ENCODE measurements at regions not wholly inside any gene's neighbourhood (a gene's known extent, or its start where the extent isn't known, plus 50 kb on each side); places are given as distances from the start of the nearest gene placed in this dataset.

DNA sequence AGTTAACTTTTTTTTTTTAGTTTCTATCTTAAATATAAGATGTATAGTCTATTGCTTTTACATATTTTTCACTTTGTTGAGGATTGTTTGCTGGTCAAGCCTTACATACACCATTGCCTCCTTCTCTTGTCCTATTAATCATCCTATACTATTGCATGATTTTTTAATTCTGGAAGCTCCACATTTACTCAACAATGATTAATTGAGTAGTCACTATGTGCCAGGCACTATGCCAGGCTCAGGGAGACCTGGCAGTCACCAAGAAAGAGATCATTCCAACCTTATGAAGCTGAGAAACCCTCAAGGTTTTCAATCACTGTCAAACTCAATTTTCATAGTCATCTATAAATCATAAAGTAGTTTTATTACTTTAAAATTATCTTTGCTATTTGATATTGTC is 626.2 kb downstream of the IGSF11 start:
- no peak for DNase-seq (ENCODE audit: extremely low spot score, unreplicated experiment)
- H3K27me3 Mint-ChIP-seq: no peaks in the 10 kb centered on the region
- no peaks in the 10 kb centered on the region for H3K36me3 Mint-ChIP-seq
- TF ChIP-seq, protein P1, sequence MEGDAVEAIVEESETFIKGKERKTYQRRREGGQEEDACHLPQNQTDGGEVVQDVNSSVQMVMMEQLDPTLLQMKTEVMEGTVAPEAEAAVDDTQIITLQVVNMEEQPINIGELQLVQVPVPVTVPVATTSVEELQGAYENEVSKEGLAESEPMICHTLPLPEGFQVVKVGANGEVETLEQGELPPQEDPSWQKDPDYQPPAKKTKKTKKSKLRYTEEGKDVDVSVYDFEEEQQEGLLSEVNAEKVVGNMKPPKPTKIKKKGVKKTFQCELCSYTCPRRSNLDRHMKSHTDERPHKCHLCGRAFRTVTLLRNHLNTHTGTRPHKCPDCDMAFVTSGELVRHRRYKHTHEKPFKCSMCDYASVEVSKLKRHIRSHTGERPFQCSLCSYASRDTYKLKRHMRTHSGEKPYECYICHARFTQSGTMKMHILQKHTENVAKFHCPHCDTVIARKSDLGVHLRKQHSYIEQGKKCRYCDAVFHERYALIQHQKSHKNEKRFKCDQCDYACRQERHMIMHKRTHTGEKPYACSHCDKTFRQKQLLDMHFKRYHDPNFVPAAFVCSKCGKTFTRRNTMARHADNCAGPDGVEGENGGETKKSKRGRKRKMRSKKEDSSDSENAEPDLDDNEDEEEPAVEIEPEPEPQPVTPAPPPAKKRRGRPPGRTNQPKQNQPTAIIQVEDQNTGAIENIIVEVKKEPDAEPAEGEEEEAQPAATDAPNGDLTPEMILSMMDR (conservative IDR thresholded peaks at IDR 0.05): no peak
- no peak overlapping the region for H3K4me3 Mint-ChIP-seq
- H3K9me3 Mint-ChIP-seq: no peaks in the 10 kb centered on the region
- no peaks in the 10 kb centered on the region for H3K4me1 Mint-ChIP-seq (ENCODE audit: unreplicated experiment)
- H3K27ac Mint-ChIP-seq: no peak overlapping the region

DNA sequence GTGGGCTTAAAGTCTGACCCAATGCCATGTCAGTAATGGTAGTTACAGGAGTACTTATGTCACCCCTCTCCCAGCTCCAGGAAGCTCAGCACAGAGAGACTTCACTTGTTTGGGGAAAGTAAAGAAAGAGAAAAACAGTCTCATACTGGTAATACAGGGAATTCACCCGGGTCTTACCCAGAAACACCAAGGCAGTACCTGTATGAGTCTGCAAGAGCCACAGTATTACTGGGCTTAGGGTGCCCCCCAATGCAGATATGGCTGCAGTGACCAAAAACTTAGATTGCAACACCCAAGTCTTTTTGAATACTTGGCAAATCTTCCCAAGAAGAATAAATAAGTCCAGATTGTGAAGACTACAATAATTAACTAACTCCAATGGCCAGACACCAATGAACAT is 622.1 kb downstream of the IGSF11 start:
- Mint-ChIP-seq H3K4me3 (no peak overlapping the region), H3K27me3 (no peaks in the 10 kb centered on the region), H3K9me3 (peaks cover 5% of the 10 kb centered on the region), H3K27ac (no peak overlapping the region), H3K36me3 (no peaks in the 10 kb centered on the region), H3K4me1 (ENCODE audit: unreplicated experiment) (no peaks in the 10 kb centered on the region)
- DNase-seq (ENCODE audit: extremely low spot score, unreplicated experiment): no peak
- TF ChIP-seq, protein P1 (conservative IDR thresholded peaks at IDR 0.05): no peak

DNA sequence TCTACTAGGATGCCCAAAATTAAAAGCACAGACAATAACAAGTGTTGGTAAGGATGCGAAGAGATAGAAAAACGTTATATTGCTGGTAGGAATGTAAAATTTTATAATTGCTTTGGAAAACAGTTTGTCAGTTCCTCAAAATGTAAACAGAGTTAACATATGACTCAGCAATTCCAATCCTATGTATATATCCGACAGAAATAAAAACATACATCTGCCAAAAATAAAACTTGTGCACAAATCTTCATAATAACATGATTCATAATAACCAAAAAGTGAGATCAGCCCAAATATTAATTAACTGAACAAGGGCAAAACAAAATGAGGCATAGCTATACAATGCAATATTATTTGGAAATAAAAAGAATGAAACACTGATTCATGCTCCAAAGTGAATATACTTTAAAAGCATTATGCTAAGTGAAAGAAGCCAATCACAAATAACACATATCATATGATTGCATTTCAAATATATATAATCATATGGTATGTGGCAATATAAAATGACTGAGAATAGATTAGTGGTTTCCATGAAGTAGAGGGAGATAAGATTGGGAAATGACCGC is 609.3 kb downstream of the IGSF11 start:
- Mint-ChIP-seq H3K4me1 (ENCODE audit: unreplicated experiment) (no peaks in the 10 kb centered on the region), H3K4me3 (no peak overlapping the region), H3K27ac (no peak overlapping the region), H3K36me3 (no peaks in the 10 kb centered on the region), H3K27me3 (no peaks in the 10 kb centered on the region), H3K9me3 (no peaks in the 10 kb centered on the region)
- no peak for DNase-seq (ENCODE audit: extremely low spot score, unreplicated experiment)
- TF ChIP-seq, protein P1 (conservative IDR thresholded peaks at IDR 0.05): no peak

DNA sequence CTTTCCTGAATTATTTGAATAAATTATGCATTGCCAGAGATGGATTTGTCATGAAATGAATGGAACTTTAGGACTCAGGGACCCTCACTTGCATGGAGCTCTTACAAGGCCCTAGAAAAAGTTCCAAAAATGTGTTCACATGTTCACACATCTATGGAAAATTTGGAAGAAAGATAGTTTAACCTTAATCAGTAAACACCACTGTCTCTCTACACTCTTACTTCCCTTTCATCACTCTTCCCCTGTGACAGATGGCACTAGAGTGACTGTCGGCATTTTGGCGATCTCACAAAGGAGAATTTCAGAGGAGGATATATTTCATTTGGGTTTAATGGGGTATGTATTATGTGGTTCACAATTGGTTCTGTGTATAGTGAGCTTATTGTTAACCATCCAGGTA is 600.8 kb downstream of the IGSF11 start:
- no peak overlapping the region for H3K4me3 Mint-ChIP-seq
- H3K27ac Mint-ChIP-seq: no peak overlapping the region
- no peaks in the 10 kb centered on the region for H3K27me3 Mint-ChIP-seq
- H3K36me3 Mint-ChIP-seq: no peaks in the 10 kb centered on the region
- DNase-seq (ENCODE audit: extremely low spot score, unreplicated experiment): no peak
- H3K9me3 Mint-ChIP-seq: no peaks in the 10 kb centered on the region
- no peaks in the 10 kb centered on the region for H3K4me1 Mint-ChIP-seq (ENCODE audit: unreplicated experiment)
- TF ChIP-seq, protein P1 (conservative IDR thresholded peaks at IDR 0.05): no peak

DNA sequence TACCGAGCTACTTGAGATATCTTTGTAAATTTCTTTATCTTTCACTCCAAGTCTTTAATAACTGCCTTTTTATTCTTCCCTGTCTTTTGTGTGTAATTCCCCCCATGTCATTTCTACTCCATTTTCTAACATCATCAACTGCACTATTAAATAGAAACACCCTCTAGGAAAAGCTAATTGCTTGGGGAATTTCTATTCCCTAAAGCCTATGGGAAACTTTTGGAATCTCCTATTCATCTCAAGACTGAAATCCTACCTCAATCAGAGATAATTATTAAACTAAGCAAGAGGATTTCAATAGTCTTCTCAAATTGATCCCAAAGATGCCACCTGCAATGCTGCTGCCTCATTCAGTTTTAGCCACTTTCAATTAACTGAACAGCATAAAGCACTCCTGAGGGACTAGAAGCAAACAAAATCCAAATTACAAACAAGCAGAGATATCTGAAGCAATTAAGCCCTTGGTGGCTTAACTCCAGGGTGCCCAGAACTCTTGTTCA is 598.7 kb downstream of the IGSF11 start:
- H3K9me3 Mint-ChIP-seq: no peaks in the 10 kb centered on the region
- TF ChIP-seq, protein P1 (conservative IDR thresholded peaks at IDR 0.05): no peak

More for the DNA sequence above, 598.7 kb downstream of the IGSF11 start:
- Mint-ChIP-seq H3K27me3 (no peaks in the 10 kb centered on the region), H3K4me1 (ENCODE audit: unreplicated experiment) (no peaks in the 10 kb centered on the region), H3K27ac (no peak overlapping the region), H3K36me3 (no peaks in the 10 kb centered on the region), H3K4me3 (no peak overlapping the region)
- DNase-seq (ENCODE audit: extremely low spot score, unreplicated experiment): no peak

Measured in type B pancreatic cell (in vitro differentiated cells).